A673 (cell line): ENCODE measurements at regions not wholly inside any gene's neighbourhood (a gene's known extent, or its start where the extent isn't known, plus 50 kb on each side); places are given as distances from the start of the nearest gene placed in this dataset.

ENCODE experiments used
- CTCF ChIP-seq: fragments of 300-800, 200-600 bp; sonication (generic); conservative IDR thresholded peaks from 2 replicates; pipeline ENCODE4 v1.5.1; 2017; ENCODE audit warnings: low read depth, mild to moderate bottlenecking, antibody characterized with exemption, low read length, moderate library complexity, mixed read lengths
- EZH2 ChIP-seq: fragments of 200-600 bp; sonication (generic); IDR thresholded peaks from 2 replicates; pipeline ENCODE4 v1.6.1; 2017; ENCODE audit warnings: borderline replicate concordance, low read depth, mild to moderate bottlenecking, mixed read lengths, antibody characterized with exemption, low read length; ENCODE audit not compliant: poor library complexity, severe bottlenecking

- TF ChIP-seq CTCF: 0 out of 2 replicates have a peak, but pooled peaks have one; percentile 14
- TF ChIP-seq EZH2: no peak
These were observed 234.3 kb upstream of the CCDC54 start for GRCh38 chr3:107142786-107143575.
